GM19043 (cell line): ENCODE measurements at regions not wholly inside any gene's neighbourhood (a gene's known extent, or its start where the extent isn't known, plus 50 kb on each side); places are given as distances from the start of the nearest gene placed in this dataset.

Source experiments
- ATAC-seq: cut with Tn5 transposase; IDR thresholded peaks from one replicate; pipeline ENCODE4 v1.9.1; 2021; ENCODE audit warnings: low read depth; ENCODE audit not compliant: unreplicated experiment

DNA sequence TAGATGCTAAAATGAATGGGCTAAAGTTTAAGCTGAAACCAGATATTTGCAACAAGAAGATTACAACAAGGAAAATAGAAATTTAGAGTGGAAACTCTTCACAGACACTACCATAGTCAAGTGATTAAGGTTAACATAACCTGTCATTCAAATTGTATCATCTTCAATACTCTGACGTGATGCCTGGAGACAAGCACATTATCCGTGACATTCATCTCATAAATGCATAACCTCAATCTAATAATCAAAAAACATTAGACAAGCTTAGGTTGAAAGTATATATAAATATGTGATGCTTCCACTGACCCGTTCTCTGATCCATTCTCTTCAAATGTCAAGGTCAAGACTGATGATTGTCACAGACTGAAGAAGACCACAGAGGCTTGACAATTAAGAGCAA is 263.8 kb upstream of the MEOX2 start:
- ATAC-seq, result no peak

DNA sequence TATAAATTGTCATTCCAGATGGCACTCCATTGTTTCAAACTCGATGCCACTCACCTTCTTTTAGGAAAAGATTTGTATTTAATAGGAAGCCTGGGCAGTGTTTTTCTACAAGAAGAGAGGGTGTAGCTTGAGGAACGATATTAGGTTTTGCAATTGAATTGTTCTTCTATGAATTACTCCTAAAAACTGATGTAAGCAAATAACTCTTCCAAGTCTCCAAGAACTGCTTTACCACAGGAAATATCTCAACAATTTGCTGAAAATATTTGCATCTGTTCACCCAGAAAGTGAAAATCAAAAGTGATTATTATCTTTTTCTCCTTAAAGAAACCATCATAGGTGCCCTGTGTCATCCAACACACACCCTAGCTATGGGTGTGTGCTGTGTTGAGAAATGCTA is 261.3 kb upstream of the MEOX2 start:
- ATAC-seq, result no peak

DNA sequence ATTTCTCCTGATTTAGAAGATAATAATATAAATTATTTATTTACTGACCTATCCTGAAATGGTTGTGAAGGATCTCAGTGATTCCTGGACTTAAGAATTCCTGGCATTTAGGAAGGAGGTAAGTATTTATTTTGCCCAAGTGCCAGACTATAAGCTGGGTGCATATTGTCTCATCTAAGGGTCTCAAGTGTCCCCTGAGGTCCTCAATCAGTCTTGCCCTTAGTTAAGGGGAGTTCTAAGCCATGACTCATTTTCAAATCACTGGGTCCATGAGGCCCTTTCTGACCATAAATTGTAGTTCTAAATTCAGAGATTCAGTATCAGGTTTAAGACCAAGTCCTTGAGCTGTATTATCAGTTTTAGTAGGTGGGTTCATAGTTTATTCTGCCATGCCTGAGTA is 251.6 kb upstream of the MEOX2 start:
- ATAC-seq, result no peak

DNA sequence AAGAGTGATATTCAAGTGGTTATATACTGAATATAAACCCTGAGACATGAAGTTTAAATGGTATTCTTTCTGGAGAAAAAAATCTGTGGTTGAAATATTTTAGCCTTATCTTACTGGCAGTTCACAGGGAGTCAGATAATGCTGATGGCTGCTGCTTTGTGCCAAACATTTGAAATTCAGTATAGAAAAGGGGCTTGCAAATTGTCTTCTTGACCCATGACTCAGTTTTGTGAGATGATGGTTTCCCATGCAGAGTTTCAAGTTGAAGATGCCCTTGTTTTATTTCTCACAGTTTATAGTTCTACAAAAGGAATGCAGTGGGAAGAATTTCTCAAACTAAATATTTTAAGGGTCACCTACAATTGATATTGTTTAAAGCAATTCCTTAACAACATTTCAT is 251.1 kb upstream of the MEOX2 start:
- ATAC-seq, result no peak

DNA sequence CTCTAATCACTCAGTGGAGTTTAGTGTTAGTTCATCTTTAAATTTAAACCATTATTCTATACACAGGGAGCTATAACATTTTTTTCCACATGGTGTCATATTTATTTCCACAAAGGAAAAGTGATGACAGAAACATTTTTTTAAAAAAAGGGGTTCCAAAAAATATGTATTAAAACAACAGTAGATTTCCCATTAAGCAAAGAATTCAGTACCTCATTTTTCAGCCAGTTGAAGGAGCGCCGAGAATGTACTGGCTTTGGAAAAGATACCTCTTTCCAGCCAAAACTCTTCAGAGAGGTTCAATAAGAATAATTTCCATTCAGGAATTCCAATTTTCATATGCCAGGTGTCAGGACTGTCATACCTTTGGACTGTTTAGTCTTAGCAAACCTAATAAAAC is 250.5 kb upstream of the MEOX2 start:
- ATAC-seq, result no peak

DNA sequence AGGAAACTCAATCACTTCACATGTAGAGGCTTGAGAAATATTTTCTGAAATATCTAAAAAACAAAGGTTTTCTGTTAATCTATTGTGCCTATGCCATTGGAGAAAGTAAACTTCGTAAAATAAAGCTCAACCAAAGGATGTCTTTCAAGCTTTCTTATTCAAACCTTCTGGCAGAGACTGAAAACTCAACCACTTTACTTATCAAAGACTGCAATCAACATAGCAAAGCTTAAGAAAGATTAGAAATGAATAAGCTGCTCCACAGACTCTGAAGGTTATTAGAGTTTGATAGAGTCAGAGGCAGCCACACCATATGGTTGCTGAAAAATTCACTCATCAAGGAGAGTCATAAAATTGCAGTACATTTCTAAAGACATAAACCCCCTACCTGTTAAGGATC is 245.8 kb upstream of the MEOX2 start:
- ATAC-seq, result no peak

DNA sequence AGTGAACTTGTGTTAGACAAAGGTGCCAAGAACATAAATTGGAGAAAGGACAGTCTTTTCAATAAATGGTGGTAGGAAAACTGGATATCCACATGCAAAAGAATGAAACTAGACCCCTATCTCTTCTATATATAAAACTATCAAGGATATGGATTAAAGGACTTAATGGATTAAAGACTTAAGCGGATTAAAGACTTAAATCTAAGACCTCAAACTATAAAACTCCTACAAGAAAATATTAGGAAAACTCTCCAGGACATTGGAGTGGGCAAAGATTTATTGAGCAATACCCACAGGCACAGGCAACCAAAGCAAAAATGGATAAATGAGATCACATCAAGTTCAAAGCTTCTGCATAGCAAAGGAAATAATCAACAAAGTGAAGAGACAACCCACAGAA is 242.9 kb upstream of the MEOX2 start:
- no peak for ATAC-seq

DNA sequence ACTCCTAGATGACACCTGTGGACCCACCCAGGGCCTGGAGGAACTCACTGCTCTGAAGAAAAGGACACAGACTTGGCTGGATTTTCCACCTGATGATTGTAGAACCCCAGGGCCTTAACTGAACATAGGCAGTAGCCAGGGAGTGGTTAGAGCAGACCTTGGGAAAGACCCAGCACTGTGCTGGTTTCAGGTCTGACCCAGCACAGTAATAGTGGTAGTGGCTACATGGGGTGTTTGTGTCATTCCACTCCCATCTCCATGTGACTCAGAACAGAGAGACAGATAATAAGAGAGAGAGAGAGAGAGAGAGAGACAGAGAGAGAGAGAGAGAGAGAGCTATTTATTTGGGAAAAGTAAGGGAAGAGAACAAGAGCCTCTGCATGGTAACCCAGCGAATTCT is 239.1 kb upstream of the MEOX2 start:
- no peak for ATAC-seq

DNA sequence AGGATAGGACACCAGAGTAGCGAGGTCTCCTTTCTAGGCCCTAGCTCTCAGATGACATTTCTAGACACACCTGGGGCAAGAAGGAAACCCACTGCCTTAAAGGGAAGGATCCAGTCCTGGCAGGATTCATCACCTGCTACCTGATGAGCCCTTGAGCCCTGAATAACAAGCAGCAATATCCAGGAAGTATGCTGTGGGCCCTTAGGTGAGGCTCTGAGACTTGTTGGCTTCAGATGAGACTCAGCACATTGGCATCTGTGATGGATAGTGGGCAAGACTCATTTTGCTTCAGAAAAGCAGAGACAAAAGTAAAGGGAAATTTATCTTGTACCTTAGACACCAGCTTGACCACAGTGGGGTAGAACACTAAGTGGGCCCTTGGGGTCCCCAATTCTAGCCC is 238.4 kb upstream of the MEOX2 start:
- no peak for ATAC-seq

DNA sequence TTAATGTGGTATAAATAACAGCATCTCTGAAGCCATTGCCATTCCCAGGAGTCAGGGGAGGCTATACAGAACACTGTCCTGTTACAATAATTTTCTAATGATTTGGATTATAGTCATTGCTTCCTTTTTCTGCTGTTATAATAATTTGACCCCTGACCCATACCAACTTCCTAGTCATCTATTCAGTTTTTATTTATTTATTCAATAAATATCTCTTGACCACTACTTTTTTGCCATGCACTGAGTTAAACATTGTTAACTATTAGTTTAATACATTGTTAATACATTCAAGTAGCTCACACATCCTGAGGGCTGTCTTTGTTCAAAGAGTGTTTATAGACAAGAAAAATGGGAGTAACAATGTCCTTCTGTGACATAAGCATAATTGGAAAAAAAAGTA is 235.5 kb upstream of the MEOX2 start:
- no peak for ATAC-seq

DNA sequence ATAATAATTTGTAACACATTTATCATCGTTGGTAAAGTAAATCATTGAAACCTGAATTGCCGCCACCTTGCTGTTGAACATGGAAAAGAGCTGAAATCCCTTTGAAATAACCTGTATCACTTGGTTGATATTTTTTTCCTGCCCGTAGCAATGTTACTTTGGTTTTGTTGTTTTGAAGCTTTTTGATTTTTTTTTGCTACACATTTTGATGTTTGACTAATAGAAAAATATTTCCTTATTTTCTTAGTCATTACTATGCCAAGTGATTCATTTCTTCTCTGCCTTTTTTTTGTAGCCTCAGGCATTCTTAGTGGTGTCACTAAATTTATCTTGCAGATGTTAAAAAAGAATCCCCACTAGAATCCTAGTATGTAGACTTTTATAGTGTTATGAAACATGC is 235.1 kb upstream of the MEOX2 start:
- no peak for ATAC-seq

DNA sequence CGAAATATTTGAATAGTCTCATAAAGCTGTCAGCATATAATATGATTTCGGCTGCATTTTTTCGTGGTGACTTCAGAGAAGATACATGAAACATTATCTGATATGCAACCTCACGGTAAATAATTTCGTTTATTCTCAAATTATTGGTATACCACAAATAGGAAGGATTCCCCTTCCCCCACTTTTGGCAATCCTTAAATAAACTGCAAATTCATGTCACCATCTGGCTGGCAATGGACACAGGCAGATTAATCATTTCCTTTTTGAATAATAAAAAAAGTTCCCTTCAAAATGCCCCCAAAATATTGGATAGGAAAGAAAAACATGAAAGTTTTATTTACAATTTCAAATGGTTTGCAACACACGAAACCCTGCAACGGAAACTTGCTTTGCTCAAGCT is 234.5 kb upstream of the MEOX2 start:
- ATAC-seq, result no peak

DNA sequence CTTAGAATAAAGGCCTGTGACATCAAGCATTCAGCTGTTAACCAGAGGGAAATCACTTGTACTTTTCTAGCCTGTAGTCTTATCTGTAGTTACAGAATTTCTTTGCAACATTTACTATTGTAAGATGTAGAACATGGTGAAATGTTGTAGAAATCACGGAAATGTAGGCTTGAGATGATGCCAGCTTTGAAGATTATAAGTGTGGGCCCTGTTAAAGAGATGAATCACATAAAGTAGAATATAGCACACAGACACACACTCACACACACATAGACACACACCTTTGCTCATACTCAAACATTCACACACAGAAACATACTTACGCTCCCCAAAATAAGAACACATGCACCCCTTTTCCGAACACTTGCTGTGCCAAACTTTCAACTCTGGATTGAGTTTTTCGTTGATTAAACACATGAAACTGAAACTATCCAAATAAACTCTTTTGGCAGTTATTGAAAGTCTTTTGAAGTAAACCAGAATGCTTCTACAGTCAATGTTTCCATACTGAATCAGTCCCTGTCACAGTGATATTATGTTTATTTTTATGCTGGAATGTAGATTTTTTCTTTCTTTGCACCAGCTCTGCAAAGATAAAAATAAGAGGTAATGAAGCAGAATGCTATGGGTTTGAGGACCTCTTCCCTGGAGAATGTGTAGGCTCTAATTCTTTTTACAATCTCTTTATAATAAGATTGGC is 230.3 kb upstream of the MEOX2 start:
- ATAC-seq, result no peak

DNA sequence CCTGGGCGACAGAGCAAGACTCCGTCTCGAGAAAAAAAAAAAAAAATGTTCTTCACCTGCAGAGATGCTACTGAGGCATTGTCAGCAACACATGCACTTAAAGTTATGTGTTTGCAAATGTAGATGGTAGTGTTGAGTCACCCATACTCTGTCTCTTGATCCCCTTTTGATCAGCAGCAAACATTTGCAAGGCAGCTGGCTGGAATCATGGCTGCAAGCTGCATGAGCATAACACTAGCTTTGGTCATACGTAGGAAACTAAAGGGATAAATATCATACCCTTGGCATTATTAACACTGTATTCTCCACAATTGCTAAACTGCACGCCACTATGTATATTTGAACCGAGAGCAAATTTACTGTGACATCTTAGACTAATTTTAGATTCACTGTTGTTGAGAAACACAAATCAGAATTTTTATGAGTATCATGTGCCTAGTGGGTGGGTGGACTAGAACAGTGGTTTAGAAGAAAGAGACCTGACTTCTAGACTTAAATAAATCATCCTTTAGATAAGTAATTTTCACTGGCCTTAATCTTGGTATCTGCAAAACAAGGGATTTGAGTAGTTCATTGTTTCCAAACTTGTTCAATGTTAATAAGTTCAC is 229.3 kb upstream of the MEOX2 start:
- no peak for ATAC-seq

DNA sequence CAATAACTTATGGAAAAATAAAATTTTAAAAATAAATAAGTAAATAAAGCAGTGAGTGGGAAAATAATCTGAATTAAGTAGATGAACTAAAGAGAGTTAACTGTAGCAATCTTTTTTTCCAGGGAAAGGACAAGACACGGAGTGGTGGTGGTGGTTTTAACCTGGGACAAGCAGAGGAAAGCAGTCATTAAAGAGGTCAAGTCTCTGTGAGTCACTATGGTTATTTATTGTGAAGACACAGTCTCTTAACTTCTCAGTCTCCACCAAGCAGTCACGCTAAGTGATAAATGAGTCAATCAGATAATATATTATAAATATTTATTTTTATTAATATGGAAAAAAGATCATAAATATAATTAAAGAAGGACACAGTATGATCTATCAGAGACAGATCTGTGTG is 228.1 kb upstream of the MEOX2 start:
- no peak for ATAC-seq

DNA sequence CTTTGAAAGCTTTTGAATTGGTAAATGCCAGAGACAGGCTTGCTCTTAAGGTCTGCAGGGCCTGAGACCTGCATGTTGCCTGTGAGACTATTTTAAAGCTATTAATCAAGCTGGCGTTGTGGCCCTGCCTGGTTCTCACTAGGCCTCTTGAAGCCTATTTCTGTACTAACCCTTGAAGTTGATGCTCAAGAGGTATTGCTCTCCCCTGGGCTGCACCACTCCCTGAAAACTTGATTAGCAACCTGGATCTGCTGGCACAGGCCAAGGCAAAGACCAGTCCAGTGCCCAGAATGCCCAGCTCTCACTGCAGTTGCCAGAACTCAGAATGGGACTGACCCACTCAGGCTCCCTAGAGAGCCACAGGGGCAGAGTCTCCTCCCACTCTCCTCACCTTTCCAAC is 220.0 kb upstream of the MEOX2 start:
- ATAC-seq, result no peak

DNA sequence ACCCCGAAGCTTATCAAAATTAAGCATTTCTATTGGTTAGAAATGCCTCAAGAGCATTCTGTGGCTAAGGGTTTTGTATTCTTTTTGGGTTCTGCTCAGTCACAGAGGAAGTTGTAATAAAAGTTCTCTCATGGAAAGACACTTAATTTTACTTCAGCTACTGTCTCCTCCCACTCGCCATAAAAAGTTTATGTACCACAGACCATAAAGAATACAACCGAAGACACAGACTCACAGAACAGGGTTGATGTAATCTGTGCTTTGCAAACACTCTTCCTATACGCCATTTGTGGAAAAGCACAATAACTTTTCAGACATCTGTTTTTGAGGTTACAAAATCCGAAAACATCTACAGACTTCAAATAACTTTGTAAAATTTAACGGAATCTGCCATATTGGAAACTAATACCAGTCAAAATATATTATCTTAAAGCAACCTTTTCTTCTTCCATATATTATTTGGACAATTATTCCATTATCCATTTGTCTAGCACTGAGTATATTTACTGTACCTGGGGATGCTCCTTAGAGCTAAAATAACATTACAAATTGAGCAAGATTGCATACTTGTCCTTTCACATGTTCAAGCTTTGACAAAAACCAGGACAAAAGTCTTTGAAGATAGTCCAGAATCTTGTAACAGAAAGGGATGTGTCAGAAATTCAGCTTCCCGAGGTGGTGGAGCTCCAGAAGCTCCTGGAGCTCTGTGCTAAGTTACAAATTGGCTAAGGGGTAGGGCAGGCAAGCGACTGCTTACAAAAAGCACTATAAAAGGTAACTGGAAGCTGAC is 219.0 kb upstream of the MEOX2 start:
- no peak for ATAC-seq

DNA sequence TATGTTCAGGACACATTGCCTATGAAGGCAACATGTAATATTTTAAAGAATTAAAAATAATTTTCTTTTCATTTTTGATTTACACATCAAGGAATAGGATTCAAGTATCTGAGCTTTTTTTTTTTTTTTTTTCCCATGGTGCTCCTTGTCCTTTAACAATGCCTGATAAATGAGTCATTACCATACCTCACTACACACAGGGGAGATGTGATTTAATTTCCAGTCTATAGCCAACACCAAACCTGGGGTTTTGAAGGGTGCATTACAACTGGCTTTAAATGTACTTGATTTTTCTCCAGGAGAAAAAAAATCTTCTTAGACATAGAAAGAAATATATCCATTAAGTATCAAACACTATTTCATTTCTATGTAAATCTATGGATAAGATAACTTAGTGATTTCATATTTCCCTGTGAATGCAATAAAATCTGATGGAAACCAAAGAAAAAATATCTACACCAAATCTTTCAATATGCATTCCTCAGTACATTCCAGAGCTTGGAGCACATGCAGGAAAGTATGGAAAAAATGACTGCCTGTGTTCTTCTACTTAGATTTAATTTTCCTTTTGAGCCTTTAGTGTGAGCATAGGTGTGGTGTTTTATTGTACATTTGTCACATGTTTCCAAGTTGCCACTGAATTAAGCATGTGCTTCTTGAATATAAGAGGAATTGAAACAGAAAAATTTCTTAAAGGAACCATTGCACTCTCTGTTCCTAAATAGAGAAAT is 204.8 kb upstream of the MEOX2 start:
- ATAC-seq, result no peak

DNA sequence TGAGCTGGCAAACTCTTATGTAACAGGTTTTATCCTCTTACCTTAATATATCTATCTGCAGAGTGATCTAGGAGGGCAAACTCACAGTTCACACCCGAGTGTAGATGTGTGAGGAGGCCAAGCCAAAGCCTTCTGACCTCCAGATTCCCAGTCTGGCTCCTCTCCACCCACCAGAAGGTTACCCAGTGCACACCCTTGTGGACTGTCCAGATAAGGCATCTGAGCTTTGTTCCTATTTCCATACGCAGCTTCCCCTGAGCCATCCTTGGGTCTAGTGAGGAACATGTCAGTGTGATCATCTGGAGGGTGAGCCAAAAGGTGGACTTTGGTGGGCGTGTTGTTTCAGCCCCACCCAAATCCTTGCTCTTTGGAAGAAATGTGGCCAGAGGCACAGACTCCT is 203.0 kb upstream of the MEOX2 start:
- no peak for ATAC-seq

DNA sequence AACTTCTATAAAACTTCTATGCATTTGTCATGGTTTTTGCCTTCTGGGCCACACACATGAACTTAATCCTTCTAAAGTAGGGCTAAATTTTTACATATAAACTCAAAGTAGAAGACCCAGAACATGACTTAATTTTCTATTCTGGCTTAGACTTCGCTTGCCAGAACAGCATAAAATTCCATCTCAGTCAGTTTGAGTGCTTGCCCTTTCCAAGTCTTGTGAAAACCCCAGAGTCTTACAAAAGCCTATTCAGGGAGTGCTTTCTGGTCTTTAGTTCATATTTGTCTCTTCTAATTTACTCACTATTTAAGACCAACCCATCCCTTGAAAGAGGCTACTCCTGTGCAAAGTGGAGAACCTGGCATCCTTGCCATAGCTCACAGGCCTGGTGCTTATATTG is 201.6 kb upstream of the MEOX2 start:
- ATAC-seq, result no peak

DNA sequence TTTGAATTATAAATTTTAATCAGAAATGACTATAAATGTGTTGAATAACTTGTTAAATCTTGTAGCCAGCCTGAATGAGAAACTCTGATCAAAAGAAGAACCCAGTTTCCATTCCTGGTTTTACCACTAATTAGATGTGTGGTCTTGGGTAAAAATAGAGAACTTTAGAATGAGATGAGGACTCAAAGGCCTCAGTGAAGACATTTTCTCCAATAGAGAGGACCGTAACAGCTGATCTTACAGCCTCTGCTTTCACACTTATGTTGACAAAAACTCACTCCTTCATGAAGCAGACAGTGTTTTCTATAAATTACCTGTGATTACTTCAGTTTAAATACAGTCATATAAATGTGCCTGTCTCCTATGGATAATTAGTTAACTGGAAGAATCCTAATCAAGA is 200.1 kb upstream of the MEOX2 start:
- no peak for ATAC-seq
